Stimulated activated CD8-positive, alpha-beta memory T cell treated with anti-CD3 and anti-CD28 coated beads, Interleukin-2, amount 100 ng/mL, for 48 hours (primary cell): ENCODE measurements at regions not wholly inside any gene's neighbourhood (a gene's known extent, or its start where the extent isn't known, plus 50 kb on each side); places are given as distances from the start of the nearest gene placed in this dataset.
"Not testable (repeated sequence)": the region's sequence is repeated elsewhere in the genome, so short reads cannot be mapped to it uniquely, and the experiment has no call there.

ENCODE experiments used
- DNase-seq, 2 donors: peaks; one replicate each; pipeline ENCODE4 v3.0.0-alpha.2; 2020; ENCODE audit warnings: low read depth in 2 of 2

- peak; percentile 17 to 28 for DNase-seq
Observed at GRCh38 chr6:816510-817084, 123.7 kb upstream of the EXOC2 start.

- no peak for DNase-seq
Observed at GRCh38 chr6:815348-815738, 122.4 kb upstream of the EXOC2 start.

- no peak for DNase-seq
Observed at GRCh38 chr6:814378-815347, 121.7 kb upstream of the EXOC2 start.

GRCh38 chr6:811831-812230, 118.9 kb upstream of the EXOC2 start:
- DNase-seq = no peak

- DNase-seq = no peak
Observed at GRCh38 chr6:811191-811590, 118.3 kb upstream of the EXOC2 start.

GRCh38 chr6:804771-805170, 111.8 kb upstream of the EXOC2 start:
- no peak for DNase-seq

GRCh38 chr6:804317-804716, 111.4 kb upstream of the EXOC2 start:
- DNase-seq = no peak

- no peak for DNase-seq
Observed at GRCh38 chr6:803191-803977, 110.4 kb upstream of the EXOC2 start.

- no peak for DNase-seq
Observed at GRCh38 chr6:802701-803100, 109.8 kb upstream of the EXOC2 start.

- DNase-seq = not testable (repeated sequence)
Observed at GRCh38 chr6:802223-802622, 109.3 kb upstream of the EXOC2 start.

GRCh38 chr6:799769-800168, 106.8 kb upstream of the EXOC2 start:
- no peak for DNase-seq

GRCh38 chr6:797479-798077, 104.6 kb upstream of the EXOC2 start:
- DNase-seq = no peak

GRCh38 chr6:795046-795685, 102.2 kb upstream of the EXOC2 start:
- no peak for DNase-seq

- DNase-seq = no peak
Observed at GRCh38 chr6:793261-793660, 100.3 kb upstream of the EXOC2 start.

GRCh38 chr6:792662-793061, 99.7 kb upstream of the EXOC2 start:
- no peak for DNase-seq

GRCh38 chr6:788058-788457, 95.1 kb upstream of the EXOC2 start:
- DNase-seq = peak in 1 of 2 donors; percentile 30

- no peak for DNase-seq
Observed at GRCh38 chr6:786946-787763, 94.2 kb upstream of the EXOC2 start.

GRCh38 chr6:783966-784735, 91.2 kb upstream of the EXOC2 start:
- no peak for DNase-seq

GRCh38 chr6:782141-782540, 89.2 kb upstream of the EXOC2 start:
- no peak for DNase-seq
